B cell (primary cell): ENCODE measurements at regions not wholly inside any gene's neighbourhood (a gene's known extent, or its start where the extent isn't known, plus 50 kb on each side); places are given as distances from the start of the nearest gene placed in this dataset.

Source experiments
- ATAC-seq: fragments of 200-7000 bp; cut with Tn5 transposase; one replicate; pipeline ENCODE4 v1.10.0; 2021; ENCODE audit warnings: low read depth, mild to moderate bottlenecking, moderate number of reproducible peaks, moderate library complexity
- CTCF ChIA-PET: fragments of 350-600 bp; sonication (Branson Sonifier 250); formaldehyde crosslinking; loops from one replicate; lab custom pipeline; 2021; ENCODE audit warnings: antibody characterized with exemption, inconsistent platforms; lab: Charles Lee
- POLR2A ChIA-PET: fragments of 350-600 bp; sonication (Branson Sonifier 250); formaldehyde crosslinking; loops from one replicate; lab custom pipeline; 2021; ENCODE audit warnings: antibody characterized with exemption; lab: Charles Lee
- DNase-seq: peaks from one replicate; pipeline ENCODE4 v3.0.0; 2013
- H2AFZ ChIP-seq: 2 replicates; pipeline ENCODE4 v1.6.1; 2012; ENCODE audit warnings: mild to moderate bottlenecking, low read depth, low read length; ENCODE audit not compliant: insufficient read depth, poor library complexity, severe bottlenecking
- H3K27ac ChIP-seq, 2 donors: 1 replicate in 1 of 2; 2 replicates in 1 of 2; pipeline ENCODE4 v1.5.1; 2012 to 2013; ENCODE audit warnings: low read length in 2 of 2, mild to moderate bottlenecking in 2 of 2, moderate library complexity in 1 of 2
- H3K27me3 ChIP-seq, 4 experiments: fragments of 200-600 bp in 1 of 4; sonication (generic) in 1 of 4; replicated peaks in 1 of 4; 1 replicate in 2 of 4; 2 replicates in 2 of 4; pipeline versions ENCODE4 v1.6.1 to v1.7.0; 2013 to 2016; ENCODE audit warnings: low read length in 3 of 4, mild to moderate bottlenecking in 2 of 4, mixed read lengths in 1 of 4, moderate library complexity in 1 of 4; ENCODE audit not compliant: insufficient read depth in 4 of 4, control insufficient read depth in 3 of 4; ENCODE audit errors: control extremely low read depth in 1 of 4
- H3K36me3 ChIP-seq, 2 experiments: replicated peaks in 1 of 2; 1 replicate in 1 of 2; 2 replicates in 1 of 2; pipeline versions ENCODE4 v1.6.1 to v1.7.1; 2013; ENCODE audit warnings: low read length in 1 of 2; ENCODE audit not compliant: insufficient read depth in 2 of 2, control insufficient read depth in 1 of 2; ENCODE audit errors: control extremely low read depth in 1 of 2, extremely low read depth in 1 of 2
- H3K4me1 ChIP-seq, 2 donors: fragments of 200-600 bp in 1 of 2; sonication (generic) in 1 of 2; 1 replicate in 1 of 2; 2 replicates in 1 of 2; pipeline versions ENCODE4 v1.5.1 to v1.6.1; 2013 to 2017; ENCODE audit warnings: low read length in 2 of 2; ENCODE audit not compliant: control insufficient read depth in 2 of 2, insufficient read depth in 2 of 2
- H3K4me2 ChIP-seq: replicated peaks from 2 replicates; pipeline ENCODE3; 2012; ENCODE audit warnings: mild to moderate bottlenecking, low read depth, low read length; ENCODE audit not compliant: poor library complexity, severe bottlenecking
- H3K4me3 ChIP-seq, 5 experiments: fragments of 200-600 bp in 1 of 5; sonication (generic) in 1 of 5; 1 replicate in 3 of 5; 2 replicates in 2 of 5; pipeline versions ENCODE4 v1.5.1 to v1.7.0; 2011 to 2016; ENCODE audit warnings: low read length in 4 of 5, mild to moderate bottlenecking in 4 of 5, low read depth in 2 of 5, control low read depth in 1 of 5, moderate library complexity in 1 of 5; ENCODE audit not compliant: insufficient read depth in 1 of 5; ENCODE audit errors: control extremely low read depth in 1 of 5, extremely low read depth in 1 of 5
- H3K79me2 ChIP-seq: fragments of 200-600 bp; sonication (generic); one replicate; pipeline ENCODE4 v1.6.0; 2016; ENCODE audit warnings: low read length; ENCODE audit not compliant: control insufficient read depth, insufficient read depth
- H3K9ac ChIP-seq: fragments of 200-600 bp; sonication (generic); 2 replicates; pipeline ENCODE4 v1.6.1; 2017; ENCODE audit warnings: mild to moderate bottlenecking, low read length, moderate library complexity
- H3K9me3 ChIP-seq, 3 donors: one replicate each; pipeline versions ENCODE4 v1.6.1 to v1.7.1; 2013; ENCODE audit warnings: low read length in 2 of 3; ENCODE audit not compliant: control insufficient read depth in 2 of 3, insufficient read depth in 1 of 3; ENCODE audit errors: control extremely low read depth in 1 of 3
- H4K20me1 ChIP-seq: 2 replicates; pipeline ENCODE4 v1.6.0; 2012; ENCODE audit warnings: mild to moderate bottlenecking, low read length; ENCODE audit not compliant: insufficient read depth, control insufficient read depth, poor library complexity, severe bottlenecking
- H3K27ac Mint-ChIP-seq: one replicate; pipeline ENCODE4 v1.8.0; 2021; ENCODE audit warnings: mixed read lengths
- H3K27me3 Mint-ChIP-seq: one replicate; pipeline ENCODE4 v1.8.0; 2021; ENCODE audit warnings: mixed read lengths
- H3K4me1 Mint-ChIP-seq: one replicate; pipeline ENCODE4 v1.8.0; 2021; ENCODE audit warnings: mixed read lengths
- H3K4me3 Mint-ChIP-seq: one replicate; pipeline ENCODE4 v1.8.0; 2021; ENCODE audit warnings: mixed read lengths
- H3K9me3 Mint-ChIP-seq: one replicate; pipeline ENCODE4 v1.8.0; 2022; ENCODE audit warnings: mixed read lengths; ENCODE audit not compliant: insufficient read depth
- CTCF ChIP-seq: fragments of 200-600 bp; IDR thresholded peaks from one replicate; pipeline ENCODE4 v1.8.0; 2022; ENCODE audit warnings: antibody characterized with exemption, mild to moderate bottlenecking
- EZH2 ChIP-seq: IDR thresholded peaks from 2 replicates; pipeline ENCODE4 v1.6.1; 2012; ENCODE audit warnings: borderline replicate concordance, low read depth, mild to moderate bottlenecking, moderate library complexity, low read length; ENCODE audit not compliant: insufficient read depth, poor library complexity, severe bottlenecking
- WGBS: methylation state at CpG from one replicate; pipeline ENCODE4 v1.1.5; 2013; ENCODE audit warnings: missing lambda C conversion rate; ENCODE audit not compliant: insufficient coverage; 5-methylcytosine and 5-hydroxymethylcytosine counted together
- intact Hi-C: fragments of 100-400 bp; cut with micrococcal nuclease; formaldehyde crosslinking; loops from one replicate; pipeline ENCODE4 v1.10.0; 2022

- CTCF ChIA-PET: no interaction called here
- Mint-ChIP-seq H3K27me3 (peaks cover 5% of the 10 kb centered on the region), H3K27ac (no peak overlapping the region), H3K9me3 (peaks cover 2% of the 10 kb centered on the region), H3K4me1 (no peaks in the 10 kb centered on the region), H3K4me3 (no peak overlapping the region)
- no peak overlapping the region for H3K4me2 ChIP-seq
- intact Hi-C loops: no loop called here
- POLR2A ChIA-PET: no interaction called here
- DNase-seq (no peak), ATAC-seq (no peak)
- TF ChIP-seq CTCF (no peak), EZH2 (no peak)
- no peak overlapping the region for H3K9ac ChIP-seq
- H3K27ac ChIP-seq: no peak overlapping the region
- H4K20me1 ChIP-seq: no peaks in the 10 kb centered on the region
- no peaks in the 10 kb centered on the region for H3K79me2 ChIP-seq
- H3K27me3 ChIP-seq: no peaks in the 10 kb centered on the region
- no peak overlapping the region for H3K4me3 ChIP-seq
- peaks cover 0 to 4% (median 0%) of the 10 kb centered on the region in 3 donors for H3K9me3 ChIP-seq
- H2AFZ ChIP-seq: no peak overlapping the region
- H3K4me1 ChIP-seq: no peaks in the 10 kb centered on the region
- WGBS: 84% methylated on average over 5 of the region's 8 CpGs
- H3K36me3 ChIP-seq: no peaks in the 10 kb centered on the region
Observed at GRCh38 chr12:107385509-107385908, 292.2 kb upstream of the CRY1 start.

- CTCF ChIA-PET: interaction anchor here (0.6 kb wide), 1 partner anchor 1695 kb away, joined by 3 read pairs; no protein-coding TSS in a partner anchor
- no peak overlapping the region for H3K4me3 Mint-ChIP-seq
- Histone ChIP-seq H3K9ac (no peak overlapping the region), H3K9me3 (peaks cover 0 to 4% (median 0%) of the 10 kb centered on the region in 3 donors), H3K4me2 (no peak overlapping the region), H3K36me3 (no peaks in the 10 kb centered on the region), H3K27ac (no peak overlapping the region), H2AFZ (no peak overlapping the region), H3K4me1 (no peaks in the 10 kb centered on the region), H3K27me3 (no peaks in the 10 kb centered on the region), H3K4me3 (no peak overlapping the region), H3K79me2 (no peaks in the 10 kb centered on the region), H4K20me1 (no peaks in the 10 kb centered on the region)
- no peaks in the 10 kb centered on the region for H3K4me1 Mint-ChIP-seq
- no peak overlapping the region for H3K27ac Mint-ChIP-seq
- ATAC-seq: no peak
- peaks cover 5% of the 10 kb centered on the region for H3K27me3 Mint-ChIP-seq
- WGBS: 100% methylated on average over 3 of the region's 4 CpGs
- intact Hi-C loops: no loop called here
- DNase-seq: no peak
- TF ChIP-seq CTCF: no peak
- TF ChIP-seq EZH2: no peak
- H3K9me3 Mint-ChIP-seq: peaks cover 2% of the 10 kb centered on the region
- POLR2A ChIA-PET: no interaction called here
Observed at GRCh38 chr12:107386569-107386968, 293.2 kb upstream of the CRY1 start.
